Stimulated activated CD4-positive, alpha-beta T cell treated with anti-CD3 and anti-CD28 coated beads, Interleukin-2, amount 100 ng/mL, for 24 hours (primary cell): ENCODE measurements at regions not wholly inside any gene's neighbourhood (a gene's known extent, or its start where the extent isn't known, plus 50 kb on each side); places are given as distances from the start of the nearest gene placed in this dataset.

Experiments
- DNase-seq, 2 donors: peaks; one replicate each; pipeline ENCODE4 v3.0.0-alpha.2; 2020

DNA sequence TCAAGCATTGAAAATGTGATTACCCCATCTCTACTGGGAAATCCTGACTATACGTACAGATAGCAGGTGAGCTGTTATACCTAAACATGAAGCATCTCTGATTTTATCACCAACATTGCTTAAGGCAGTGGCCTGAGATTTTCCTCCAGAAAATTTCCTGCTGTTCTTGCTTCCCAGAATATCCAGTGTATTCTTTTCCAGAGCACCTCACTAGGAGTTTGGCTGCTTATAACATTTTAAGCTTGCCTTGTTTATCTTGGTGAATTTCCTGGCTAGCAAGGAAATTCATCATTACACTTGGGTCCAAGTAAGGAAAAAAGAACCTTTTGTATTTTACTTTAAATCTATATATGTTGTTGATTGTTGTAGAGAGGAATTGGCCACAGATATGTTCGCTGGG lies 73.0 kb upstream of the CLCN4 start:
- DNase-seq = no peak

DNA sequence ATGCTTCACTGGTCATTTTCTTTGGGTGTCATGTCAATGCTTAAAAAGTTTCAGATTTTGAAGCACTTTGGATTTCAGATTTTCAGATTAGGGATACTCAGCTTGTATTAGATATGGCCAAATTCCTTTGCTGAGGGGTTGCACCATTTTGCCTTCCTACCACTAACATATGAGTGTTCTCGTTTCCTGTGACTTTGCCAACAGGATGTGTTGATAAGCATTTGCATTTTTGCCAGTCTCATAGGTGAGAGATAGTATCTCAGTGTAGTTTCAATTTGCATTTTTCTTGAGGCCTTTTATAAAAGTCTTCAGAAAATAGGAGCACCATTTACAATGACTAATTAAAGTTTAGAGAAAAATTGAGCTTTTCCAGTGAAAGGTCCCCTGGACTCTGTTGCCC lies 71.6 kb upstream of the CLCN4 start:
- no peak for DNase-seq

GRCh38 chrX:10086676-10087075 lies 70.1 kb upstream of the CLCN4 start:
- no peak for DNase-seq

DNA sequence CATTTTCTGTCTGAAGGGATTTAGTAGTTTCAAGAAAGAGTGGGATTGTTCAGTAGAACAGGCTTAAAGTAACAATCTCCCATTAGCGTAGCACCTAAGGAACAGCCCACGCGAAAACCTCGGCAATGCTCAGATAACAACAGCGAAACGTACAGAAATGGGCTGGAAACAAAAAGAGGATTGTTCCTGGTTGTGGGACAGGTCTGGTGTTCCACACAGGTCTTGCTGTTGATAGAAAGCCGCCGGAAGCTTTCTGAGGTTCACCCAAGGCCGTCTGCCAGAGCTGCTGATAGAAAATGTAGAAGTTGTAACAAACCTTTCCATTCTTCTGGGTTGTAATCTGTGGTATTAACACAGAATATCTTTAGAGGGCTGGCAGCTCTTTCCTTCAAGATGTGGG lies 69.4 kb upstream of the CLCN4 start:
- DNase-seq = no peak

GRCh38 chrX:10089378-10089795 lies 67.4 kb upstream of the CLCN4 start:
- DNase-seq = no peak

- DNase-seq = no peak
Measured at GRCh38 chrX:10090319-10090718, 66.5 kb upstream of the CLCN4 start.

DNA sequence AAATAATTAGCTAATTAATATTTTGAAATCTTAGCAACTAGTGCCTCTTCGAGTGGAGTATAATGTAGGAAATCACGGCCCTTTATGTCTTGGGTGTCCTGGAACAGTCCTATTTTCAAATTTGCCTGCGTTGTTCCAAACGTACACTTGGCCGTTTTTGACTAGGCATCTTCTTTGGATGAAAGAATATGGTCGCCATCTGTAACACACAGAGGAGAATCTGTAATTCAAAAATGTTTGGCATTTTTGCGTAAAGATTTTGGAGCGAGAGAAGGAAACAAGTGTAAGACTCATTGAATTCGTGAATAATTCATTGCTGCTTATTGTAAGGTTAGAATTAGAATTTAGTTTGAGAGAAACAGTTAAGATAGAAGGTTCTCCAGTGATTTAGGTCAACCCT lies 61.5 kb upstream of the CLCN4 start:
- no peak for DNase-seq

DNA sequence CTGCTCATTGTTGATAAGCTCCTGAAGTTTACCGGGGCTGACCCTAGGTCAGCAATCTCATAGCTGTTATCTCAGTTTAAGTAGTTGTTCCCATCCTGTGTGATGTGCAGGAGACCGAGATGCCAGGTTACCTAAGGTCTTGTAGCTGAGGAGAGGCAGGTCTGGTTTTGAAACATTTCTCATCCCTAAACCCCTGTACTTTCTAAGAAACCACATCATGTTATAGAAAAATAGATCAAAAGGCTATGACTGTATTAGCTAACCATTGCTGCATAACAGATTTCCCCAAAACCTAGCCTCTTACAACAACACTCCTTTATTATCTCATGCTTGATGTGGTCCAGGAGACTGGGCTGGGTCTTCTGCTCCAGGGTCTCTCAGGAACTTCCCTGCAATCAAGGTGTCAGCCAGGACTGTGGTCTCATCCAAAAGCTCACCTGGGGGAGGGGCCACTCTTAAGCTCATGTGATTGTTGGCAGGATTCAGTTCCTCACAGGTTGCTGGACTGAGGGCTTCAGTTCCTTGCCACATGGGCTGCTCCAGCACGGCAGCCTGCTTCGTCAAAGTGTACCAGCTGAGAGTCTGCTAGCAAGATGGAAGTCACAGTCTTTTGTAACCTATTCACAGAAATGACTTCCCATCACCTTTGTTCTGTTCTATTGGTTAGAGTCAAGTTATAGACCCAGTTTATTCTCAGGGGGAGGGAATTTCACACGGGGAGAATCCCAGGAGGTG lies 60.9 kb upstream of the CLCN4 start:
- no peak for DNase-seq

- peak; percentile 55 to 70 for DNase-seq
Measured at GRCh38 chrX:10098270-10098713, 58.5 kb upstream of the CLCN4 start.

GRCh38 chrX:10099411-10099810 lies 57.4 kb upstream of the CLCN4 start:
- DNase-seq = no peak

DNA sequence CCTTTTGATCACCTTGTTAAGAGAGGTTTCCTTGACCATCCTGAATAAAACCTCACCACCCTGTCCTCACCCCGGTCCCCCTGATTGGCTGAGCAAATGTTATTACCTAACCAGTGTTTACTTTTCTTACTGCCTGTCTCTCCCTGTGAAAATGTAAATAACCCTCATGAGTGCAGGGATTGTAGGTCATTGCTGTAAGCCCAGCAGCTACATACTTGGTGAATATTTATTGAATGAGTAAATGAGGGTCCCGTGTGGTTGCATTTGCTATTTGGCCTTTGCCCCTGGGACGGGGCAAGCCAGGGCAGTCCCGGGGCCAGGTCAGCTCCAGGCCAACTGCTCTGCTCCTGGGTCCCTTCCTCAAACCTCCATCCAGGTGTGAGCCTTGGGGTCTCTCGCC lies 55.5 kb upstream of the CLCN4 start:
- no peak for DNase-seq

GRCh38 chrX:10102046-10102704 lies 54.6 kb upstream of the CLCN4 start:
- DNase-seq = no peak

GRCh38 chrX:10103023-10103422 lies 53.8 kb upstream of the CLCN4 start:
- DNase-seq = no peak

- DNase-seq = no peak
Measured at GRCh38 chrX:10104958-10105658, 51.7 kb upstream of the CLCN4 start.

DNA sequence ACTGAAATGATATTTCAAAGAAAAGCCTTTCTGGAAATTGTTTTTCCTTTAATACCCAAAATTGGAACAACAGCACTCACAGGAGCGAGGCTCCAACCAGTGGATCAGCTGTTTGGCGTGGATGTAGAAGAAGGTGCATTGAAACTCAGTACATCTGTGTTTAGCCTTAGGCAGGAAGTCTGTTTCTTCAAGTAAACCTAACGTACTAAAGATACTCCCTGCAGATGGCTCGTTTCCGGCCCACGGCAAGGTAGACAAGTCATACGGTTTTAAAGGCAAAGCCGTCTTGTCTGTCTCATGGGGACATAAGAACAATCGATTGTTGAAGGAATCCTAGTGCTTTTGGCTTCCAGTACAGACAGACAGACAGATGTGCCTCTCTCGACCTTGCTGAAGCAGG lies 50.0 kb upstream of the CLCN4 start:
- peak; percentile 48 to 58 for DNase-seq
